ENCODE measurements at regions not wholly inside any gene's neighbourhood (a gene's known extent, or its start where the extent isn't known, plus 50 kb on each side); places are given as distances from the start of the nearest gene placed in this dataset.

- Mint-ChIP-seq H3K4me3 (no peak overlapping the region), H3K27ac (no peak overlapping the region), H3K4me1 (no peaks in the 10 kb centered on the region), H3K27me3 (no peaks in the 10 kb centered on the region), H3K9me3 (ENCODE audit: insufficient read depth) (peaks cover 5% of the 10 kb centered on the region)
- no peaks in the 10 kb centered on the region for H4K20me1 ChIP-seq (ENCODE audit: control insufficient read depth, insufficient read depth, low read length, poor library complexity, severe bottlenecking)
- ChIA-PET CTCF (no interaction called here), POLR2A (no interaction called here)
- H3K79me2 ChIP-seq (ENCODE audit: control insufficient read depth, insufficient read depth, low read length): no peaks in the 10 kb centered on the region
- peaks cover 0 to 9% (median 0%) of the 10 kb centered on the region in 3 donors for H3K9me3 ChIP-seq (ENCODE audit: control extremely low read depth in 1 of 3, control insufficient read depth in 2 of 3, insufficient read depth in 1 of 3, low read length in 2 of 3)
- no peak overlapping the region for H3K4me2 ChIP-seq (replicated peaks; ENCODE audit: low read depth, low read length, poor library complexity, severe bottlenecking)
- no peaks in the 10 kb centered on the region for H3K36me3 ChIP-seq (replicated peaks in 1 of 2; ENCODE audit: control extremely low read depth in 1 of 2, control insufficient read depth in 1 of 2, extremely low read depth in 1 of 2, insufficient read depth in 2 of 2, low read length in 1 of 2)
- no CpG with 5 or more reads among the region's 1 CpG for WGBS (ENCODE audit: insufficient coverage)
- H3K27ac ChIP-seq (ENCODE audit: low read length in 2 of 2): no peak overlapping the region
- no peak overlapping the region for H2AFZ ChIP-seq (ENCODE audit: insufficient read depth, low read depth, low read length, poor library complexity, severe bottlenecking)
- H3K4me1 ChIP-seq (ENCODE audit: control insufficient read depth in 2 of 2, insufficient read depth in 2 of 2, low read length in 2 of 2): no peaks in the 10 kb centered on the region
- no peak for TF ChIP-seq EZH2 (IDR thresholded peaks at IDR 0.05; ENCODE audit: borderline replicate concordance, insufficient read depth, low read depth, low read length, poor library complexity, severe bottlenecking)
- TF ChIP-seq CTCF (IDR thresholded peaks at IDR 0.05): no peak
- no peak overlapping the region for H3K4me3 ChIP-seq (ENCODE audit: control extremely low read depth in 1 of 5, extremely low read depth in 1 of 5, insufficient read depth in 1 of 5, low read depth in 2 of 5, low read length in 4 of 5)
- DNase-seq (no peak), ATAC-seq (ENCODE audit: low read depth) (no peak)
- intact Hi-C loops (cut with micrococcal nuclease): no loop called here
- no peak overlapping the region for H3K9ac ChIP-seq (ENCODE audit: low read length)
- no peaks in the 10 kb centered on the region for H3K27me3 ChIP-seq (replicated peaks in 1 of 4; ENCODE audit: control extremely low read depth in 1 of 4, control insufficient read depth in 3 of 4, insufficient read depth in 4 of 4, low read length in 3 of 4)
Observed at GRCh38 chr1:73042403-73042802, 760.1 kb upstream of the NEGR1 start.

GRCh38 chr1:73040811-73041210 lies 758.5 kb upstream of the NEGR1 start:
- H3K27ac ChIP-seq (ENCODE audit: low read length in 2 of 2): no peak overlapping the region
- ATAC-seq (ENCODE audit: low read depth) (no peak), DNase-seq (no peak)
- CTCF ChIA-PET: no interaction called here
- Mint-ChIP-seq H3K4me1 (no peaks in the 10 kb centered on the region), H3K27ac (no peak overlapping the region), H3K4me3 (no peak overlapping the region), H3K9me3 (ENCODE audit: insufficient read depth) (no peaks in the 10 kb centered on the region), H3K27me3 (no peaks in the 10 kb centered on the region)
- no peak overlapping the region for H2AFZ ChIP-seq (ENCODE audit: insufficient read depth, low read depth, low read length, poor library complexity, severe bottlenecking)
- H3K27me3 ChIP-seq (replicated peaks in 1 of 4; ENCODE audit: control extremely low read depth in 1 of 4, control insufficient read depth in 3 of 4, insufficient read depth in 4 of 4, low read length in 3 of 4): no peaks in the 10 kb centered on the region
- H4K20me1 ChIP-seq (ENCODE audit: control insufficient read depth, insufficient read depth, low read length, poor library complexity, severe bottlenecking): no peaks in the 10 kb centered on the region
- POLR2A ChIA-PET: no interaction called here
- H3K4me1 ChIP-seq (ENCODE audit: control insufficient read depth in 2 of 2, insufficient read depth in 2 of 2, low read length in 2 of 2): no peaks in the 10 kb centered on the region
- H3K36me3 ChIP-seq (replicated peaks in 1 of 2; ENCODE audit: control extremely low read depth in 1 of 2, control insufficient read depth in 1 of 2, extremely low read depth in 1 of 2, insufficient read depth in 2 of 2, low read length in 1 of 2): no peaks in the 10 kb centered on the region
- no CpG with 5 or more reads among the region's 1 CpG for WGBS (ENCODE audit: insufficient coverage)
- intact Hi-C loops (cut with micrococcal nuclease): no loop called here
- H3K4me3 ChIP-seq (ENCODE audit: control extremely low read depth in 1 of 5, extremely low read depth in 1 of 5, insufficient read depth in 1 of 5, low read depth in 2 of 5, low read length in 4 of 5): no peak overlapping the region
- peaks cover 0 to 9% (median 0%) of the 10 kb centered on the region in 3 donors for H3K9me3 ChIP-seq (ENCODE audit: control extremely low read depth in 1 of 3, control insufficient read depth in 2 of 3, insufficient read depth in 1 of 3, low read length in 2 of 3)
- H3K9ac ChIP-seq (ENCODE audit: low read length): no peak overlapping the region
- no peaks in the 10 kb centered on the region for H3K79me2 ChIP-seq (ENCODE audit: control insufficient read depth, insufficient read depth, low read length)
- H3K4me2 ChIP-seq (replicated peaks; ENCODE audit: low read depth, low read length, poor library complexity, severe bottlenecking): no peak overlapping the region
- TF ChIP-seq EZH2 (IDR thresholded peaks at IDR 0.05; ENCODE audit: borderline replicate concordance, insufficient read depth, low read depth, low read length, poor library complexity, severe bottlenecking) (no peak), CTCF (IDR thresholded peaks at IDR 0.05) (no peak)

Data from B cell (primary cell).